IMR-90 (cell line): ENCODE measurements at regions not wholly inside any gene's neighbourhood (a gene's known extent, or its start where the extent isn't known, plus 50 kb on each side); places are given as distances from the start of the nearest gene placed in this dataset.

Experiments used
- ATAC-seq: fragments of 200-7000 bp; cut with Tn5 transposase; 2 replicates; pipeline ENCODE4 v1.9.1; 2020; ENCODE audit warnings: low read depth, mild to moderate bottlenecking, moderate library complexity
- BruUV-seq: library from RNA; stranded (reverse); fragments of 400-500 nt; replicated peaks from 2 replicates; lab custom pipeline; 2021; lab: Mats Ljungman, UMichigan
- CTCF ChIA-PET: fragments of 300-600 bp; formaldehyde crosslinking; extraction: SDS; loops from one replicate; lab custom pipeline; 2021; ENCODE audit warnings: antibody characterized with exemption; lab: Yijun Ruan, JAX
- POLR2A ChIA-PET: fragments of 300-600 bp; sonication (Branson Sonifier 250); formaldehyde crosslinking; loops from one replicate; lab custom pipeline; 2022; ENCODE audit warnings: antibody characterized with exemption; ENCODE audit not compliant: unreplicated experiment; lab: Charles Lee
- DNase-seq: peaks from one replicate; pipeline ENCODE4 v3.0.0; 2013
- H2AFZ ChIP-seq: replicated peaks from 2 replicates; pipeline ENCODE3; 2013; ENCODE audit warnings: low read length, mild to moderate bottlenecking; ENCODE audit not compliant: poor library complexity
- H2AK5ac ChIP-seq: 2 replicates; pipeline ENCODE4 v1.6.1; 2013; ENCODE audit warnings: low read depth, low read length, inconsistent platforms
- H2AK9ac ChIP-seq: replicated peaks from 2 replicates; pipeline ENCODE3; 2013; ENCODE audit warnings: mild to moderate bottlenecking, low read depth, low read length, moderate library complexity; ENCODE audit not compliant: poor library complexity
- H2BK120ac ChIP-seq: 2 replicates; pipeline ENCODE4 v1.6.1; 2013; ENCODE audit warnings: low read depth, low read length, inconsistent platforms
- H2BK15ac ChIP-seq: 3 replicates; pipeline ENCODE4 v1.6.1; 2013; ENCODE audit warnings: low read depth, low read length, inconsistent platforms
- H2BK20ac ChIP-seq: 2 replicates; pipeline ENCODE4 v1.6.1; 2013; ENCODE audit warnings: low read depth, mild to moderate bottlenecking, inconsistent platforms, low read length, moderate library complexity
- H2BK5ac ChIP-seq: 2 replicates; pipeline ENCODE4 v1.6.1; 2013; ENCODE audit warnings: mild to moderate bottlenecking, low read depth, low read length, inconsistent platforms; ENCODE audit not compliant: poor library complexity, severe bottlenecking
- H3K14ac ChIP-seq: replicated peaks from 2 replicates; pipeline ENCODE4 v1.6.1; 2013; ENCODE audit warnings: low read depth, low read length, inconsistent platforms
- H3K18ac ChIP-seq: 2 replicates; pipeline ENCODE4 v1.6.1; 2013; ENCODE audit warnings: low read depth, low read length, control low read depth
- H3K23ac ChIP-seq: 2 replicates; pipeline ENCODE4 v1.6.1; 2013; ENCODE audit warnings: low read depth, low read length, inconsistent platforms
- H3K27ac ChIP-seq: 2 replicates; pipeline ENCODE4 v1.5.1; 2013; ENCODE audit warnings: mild to moderate bottlenecking, control low read depth, low read length; ENCODE audit not compliant: insufficient read depth
- H3K27me3 ChIP-seq: 2 replicates; pipeline ENCODE4 v1.6.1; 2013; ENCODE audit warnings: low read length; ENCODE audit not compliant: control insufficient read depth, insufficient read depth
- H3K36me3 ChIP-seq: 2 replicates; pipeline ENCODE4 v1.6.1; 2013; ENCODE audit warnings: low read length, mixed read lengths; ENCODE audit not compliant: control insufficient read depth, insufficient read depth
- H3K4ac ChIP-seq: 2 replicates; pipeline ENCODE4 v1.6.1; 2013; ENCODE audit warnings: low read depth, low read length, inconsistent platforms
- H3K4me1 ChIP-seq: 2 replicates; pipeline ENCODE4 v1.6.1; 2013; ENCODE audit warnings: low read length, mixed read lengths; ENCODE audit not compliant: control insufficient read depth, insufficient read depth
- H3K4me2 ChIP-seq: 2 replicates; pipeline ENCODE4 v1.6.1; 2013; ENCODE audit warnings: low read depth, mild to moderate bottlenecking, control low read depth, low read length, moderate library complexity
- H3K4me3 ChIP-seq: 2 replicates; pipeline ENCODE4 v1.5.1; 2013; ENCODE audit warnings: low read depth, mild to moderate bottlenecking, control low read depth, low read length, moderate library complexity; ENCODE audit not compliant: insufficient read depth
- H3K56ac ChIP-seq: 2 replicates; pipeline ENCODE4 v1.6.1; 2013; ENCODE audit warnings: low read length, inconsistent platforms; ENCODE audit not compliant: insufficient read depth; ENCODE audit errors: extremely low read depth
- H3K79me1 ChIP-seq, 2 experiments: 2 replicates each; pipeline ENCODE4 v1.6.1; 2013; ENCODE audit warnings: low read length in 2 of 2, inconsistent platforms in 1 of 2, low read depth in 1 of 2
- H3K9ac ChIP-seq: 2 replicates; pipeline ENCODE4 v1.6.1; 2013; ENCODE audit warnings: low read depth, low read length, control low read depth
- H3K9me1 ChIP-seq: 2 replicates; pipeline ENCODE4 v1.6.1; 2013; ENCODE audit warnings: low read length, inconsistent platforms; ENCODE audit not compliant: insufficient read depth
- H3K9me3 ChIP-seq: 2 replicates; pipeline ENCODE4 v1.6.1; 2013; ENCODE audit warnings: low read length; ENCODE audit not compliant: control insufficient read depth, insufficient read depth
- H4K20me1 ChIP-seq: 2 replicates; pipeline ENCODE4 v1.6.1; 2013; ENCODE audit warnings: low read length, inconsistent platforms; ENCODE audit not compliant: insufficient read depth
- H4K5ac ChIP-seq: 2 replicates; pipeline ENCODE4 v1.6.1; 2013; ENCODE audit warnings: mild to moderate bottlenecking, low read depth, low read length, control low read depth
- H4K8ac ChIP-seq, 2 experiments: 2 replicates each; pipeline ENCODE4 v1.6.1; 2013; ENCODE audit warnings: low read depth in 2 of 2, low read length in 2 of 2, control low read depth in 1 of 2, inconsistent platforms in 1 of 2
- H4K91ac ChIP-seq: 2 replicates; pipeline ENCODE4 v1.6.1; 2013; ENCODE audit warnings: low read depth, low read length, inconsistent platforms; ENCODE audit not compliant: insufficient read depth
- BHLHE40 ChIP-seq: fragments of 150-350 bp; IDR thresholded peaks from 2 replicates; pipeline ENCODE4 v1.6.1; 2016; ENCODE audit warnings: mild to moderate bottlenecking, low read depth, low read length
- CEBPB ChIP-seq: IDR thresholded peaks from 2 replicates; pipeline ENCODE4 v1.6.1; 2012; ENCODE audit warnings: low read depth, low read length, improper control_type of control experiment
- CHD1 ChIP-seq: IDR thresholded peaks from 2 replicates; pipeline ENCODE4 v1.6.1; 2012; ENCODE audit warnings: low read depth, low read length, improper control_type of control experiment
- FOS ChIP-seq: fragments of 150-350 bp; IDR thresholded peaks from 2 replicates; pipeline ENCODE4 v1.6.1; 2016; ENCODE audit warnings: low read depth, low read length
- MAZ ChIP-seq: IDR thresholded peaks from 2 replicates; pipeline ENCODE4 v1.6.1; 2012; ENCODE audit warnings: low read depth, mild to moderate bottlenecking, low read length, improper control_type of control experiment, moderate library complexity, borderline replicate concordance
- MXI1 ChIP-seq: IDR thresholded peaks from 2 replicates; pipeline ENCODE4 v1.6.1; 2012; ENCODE audit warnings: low read depth, mild to moderate bottlenecking, low read length, moderate library complexity, borderline replicate concordance
- NFE2L2 ChIP-seq: fragments of 150-350 bp; IDR thresholded peaks from 2 replicates; pipeline ENCODE4 v1.6.1; 2016; ENCODE audit warnings: low read depth, mild to moderate bottlenecking, low read length
- POLR2A ChIP-seq: IDR thresholded peaks from 2 replicates; pipeline ENCODE4 v1.6.1; 2012; ENCODE audit warnings: mild to moderate bottlenecking, low read depth, low read length
- RAD21 ChIP-seq: IDR thresholded peaks from 2 replicates; pipeline ENCODE4 v1.6.1; 2012; ENCODE audit warnings: low read length, improper control_type of control experiment
- RCOR1 ChIP-seq: IDR thresholded peaks from 2 replicates; pipeline ENCODE4 v1.6.1; 2012; ENCODE audit warnings: mild to moderate bottlenecking, low read length, improper control_type of control experiment; ENCODE audit not compliant: insufficient replicate concordance
- RFX5 ChIP-seq: IDR thresholded peaks from 2 replicates; pipeline ENCODE4 v1.8.0; 2012; ENCODE audit warnings: low read depth, mild to moderate bottlenecking, low read length, moderate library complexity
- SMC3 ChIP-seq: fragments of 150-350 bp; IDR thresholded peaks from 2 replicates; pipeline ENCODE4 v1.6.1; 2016; ENCODE audit warnings: low read depth, mild to moderate bottlenecking, antibody characterized with exemption, low read length, moderate library complexity
- WGBS, 2 experiments: methylation state at CpG; one replicate each; pipeline versions ENCODE4 v1.1.5 to v1.1.7; 2013; ENCODE audit warnings: missing lambda C conversion rate in 2 of 2; ENCODE audit not compliant: insufficient read length in 1 of 2; ENCODE audit errors: extremely low coverage in 2 of 2; 5-methylcytosine and 5-hydroxymethylcytosine counted together
- dilution Hi-C: fragments of 300-500 bp; cut with HindIII; formaldehyde crosslinking; loops from one replicate; pipeline ENCODE4 v1.14.3; 2018; ENCODE audit warnings: low sequenced_read_pairs; ENCODE audit not compliant: unreplicated experiment
- in situ Hi-C: fragments of 300-500 bp; cut with MboI; formaldehyde crosslinking; loops from 3 replicates; pipeline ENCODE4 v1.14.3; 2019; ENCODE audit warnings: low sequenced_read_pairs, inconsistent platforms, mixed read lengths
- intact Hi-C: fragments of 100-400 bp; cut with micrococcal nuclease; formaldehyde crosslinking; loops from 2 replicates; pipeline ENCODE4 v1.10.0; 2022
- TF ChIP-seq, protein P1 (sequence below): conservative IDR thresholded peaks from 2 replicates; pipeline ENCODE4 v1.5.1; 2012; ENCODE audit warnings: mild to moderate bottlenecking, low read depth, low read length, improper control_type of control experiment
- TF ChIP-seq, protein P2 (sequence below): fragments of 150-350 bp; IDR thresholded peaks from 2 replicates; pipeline ENCODE4 v1.6.1; 2016; ENCODE audit warnings: low read depth, mild to moderate bottlenecking, low read length, moderate library complexity, borderline replicate concordance

DNA sequence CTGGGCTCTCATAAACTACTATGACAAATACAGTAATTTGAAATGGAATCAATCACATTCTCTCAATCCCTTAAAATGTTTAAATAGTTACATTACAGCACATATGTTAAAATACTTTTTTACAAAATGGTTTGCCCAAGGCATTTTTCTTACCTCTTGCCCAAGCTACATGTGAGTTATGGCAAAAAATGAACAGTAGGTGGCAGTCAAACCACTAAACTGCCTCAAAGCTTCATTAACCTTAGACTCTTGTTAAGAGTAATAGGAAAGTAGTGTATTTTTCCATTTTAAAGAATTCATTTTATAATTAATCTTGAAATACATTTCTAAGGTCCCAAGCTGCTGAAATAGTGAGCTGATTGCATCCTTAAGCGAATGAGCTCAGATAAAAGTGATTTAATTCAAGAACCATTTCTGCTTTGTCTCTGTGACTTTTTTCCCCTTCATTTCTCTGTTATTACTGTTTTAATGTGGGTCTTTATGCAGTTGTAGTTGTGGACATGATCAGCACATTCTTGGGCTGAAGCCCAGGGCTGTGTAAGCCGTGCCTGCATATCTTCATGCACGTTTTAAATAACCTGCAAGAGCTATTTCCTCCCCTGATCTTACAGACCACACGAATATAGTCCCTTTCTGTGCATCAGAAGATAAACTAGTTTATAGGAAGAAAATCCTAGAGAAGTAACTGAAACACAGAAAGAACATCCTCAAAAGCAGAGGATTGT, 311.8 kb downstream of the LNPK start:
- no peaks in the 10 kb centered on the region for H3K79me1 ChIP-seq
- in situ Hi-C loops (no loop called here), intact Hi-C loops (loop anchor here (1.0 to 2.0 kb wide), 3 partner anchors 313 to 407 kb away; partner anchors contain the start of gene LNPK)

More for the DNA sequence above, 311.8 kb downstream of the LNPK start:
- Histone ChIP-seq H2BK15ac (no peak overlapping the region), H2BK20ac (no peak overlapping the region), H2AFZ (no peak overlapping the region), H3K9me1 (no peaks in the 10 kb centered on the region), H3K9me3 (no peaks in the 10 kb centered on the region), H2BK120ac (no peak overlapping the region), H3K56ac (no peak overlapping the region), H2AK5ac (no peak overlapping the region), H4K91ac (no peak overlapping the region), H3K23ac (no peak overlapping the region), H4K5ac (no peak overlapping the region), H3K14ac (no peak overlapping the region), H3K36me3 (no peaks in the 10 kb centered on the region), H3K27ac (no peak overlapping the region), H4K8ac (no peak overlapping the region), H3K4ac (no peak overlapping the region), H3K27me3 (peaks cover 2% of the 10 kb centered on the region), H2BK5ac (no peak overlapping the region), H3K4me1 (no peaks in the 10 kb centered on the region), H4K20me1 (no peaks in the 10 kb centered on the region), H3K4me3 (no peak overlapping the region), H3K18ac (no peak overlapping the region), H3K9ac (no peak overlapping the region), H2AK9ac (no peak overlapping the region), H3K4me2 (no peak overlapping the region)
- TF ChIP-seq, protein P1, sequence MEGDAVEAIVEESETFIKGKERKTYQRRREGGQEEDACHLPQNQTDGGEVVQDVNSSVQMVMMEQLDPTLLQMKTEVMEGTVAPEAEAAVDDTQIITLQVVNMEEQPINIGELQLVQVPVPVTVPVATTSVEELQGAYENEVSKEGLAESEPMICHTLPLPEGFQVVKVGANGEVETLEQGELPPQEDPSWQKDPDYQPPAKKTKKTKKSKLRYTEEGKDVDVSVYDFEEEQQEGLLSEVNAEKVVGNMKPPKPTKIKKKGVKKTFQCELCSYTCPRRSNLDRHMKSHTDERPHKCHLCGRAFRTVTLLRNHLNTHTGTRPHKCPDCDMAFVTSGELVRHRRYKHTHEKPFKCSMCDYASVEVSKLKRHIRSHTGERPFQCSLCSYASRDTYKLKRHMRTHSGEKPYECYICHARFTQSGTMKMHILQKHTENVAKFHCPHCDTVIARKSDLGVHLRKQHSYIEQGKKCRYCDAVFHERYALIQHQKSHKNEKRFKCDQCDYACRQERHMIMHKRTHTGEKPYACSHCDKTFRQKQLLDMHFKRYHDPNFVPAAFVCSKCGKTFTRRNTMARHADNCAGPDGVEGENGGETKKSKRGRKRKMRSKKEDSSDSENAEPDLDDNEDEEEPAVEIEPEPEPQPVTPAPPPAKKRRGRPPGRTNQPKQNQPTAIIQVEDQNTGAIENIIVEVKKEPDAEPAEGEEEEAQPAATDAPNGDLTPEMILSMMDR: peak; percentile 85
- 0 out of 2 replicates have a peak, but pooled peaks have one; percentile 19 for TF ChIP-seq POLR2A
- TF ChIP-seq RFX5: no peak
- no peak for TF ChIP-seq RCOR1
- TF ChIP-seq, protein P2, sequence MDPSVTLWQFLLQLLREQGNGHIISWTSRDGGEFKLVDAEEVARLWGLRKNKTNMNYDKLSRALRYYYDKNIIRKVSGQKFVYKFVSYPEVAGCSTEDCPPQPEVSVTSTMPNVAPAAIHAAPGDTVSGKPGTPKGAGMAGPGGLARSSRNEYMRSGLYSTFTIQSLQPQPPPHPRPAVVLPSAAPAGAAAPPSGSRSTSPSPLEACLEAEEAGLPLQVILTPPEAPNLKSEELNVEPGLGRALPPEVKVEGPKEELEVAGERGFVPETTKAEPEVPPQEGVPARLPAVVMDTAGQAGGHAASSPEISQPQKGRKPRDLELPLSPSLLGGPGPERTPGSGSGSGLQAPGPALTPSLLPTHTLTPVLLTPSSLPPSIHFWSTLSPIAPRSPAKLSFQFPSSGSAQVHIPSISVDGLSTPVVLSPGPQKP: no peak
- no peak for TF ChIP-seq FOS
- TF ChIP-seq CHD1: no peak
- TF ChIP-seq BHLHE40: no peak
- TF ChIP-seq MXI1: no peak
- TF ChIP-seq RAD21: peak; percentile 82
- TF ChIP-seq CEBPB: no peak
- peak; percentile 85 for TF ChIP-seq SMC3
- no peak for TF ChIP-seq NFE2L2
- no peak for TF ChIP-seq MAZ
- BruUV-seq: no TSS peak
- ChIA-PET CTCF (interaction anchor here (0.6 to 2.1 kb wide), 11 partner anchors 34 to 1639 kb away, joined by 3 to 9 read pairs (median 4); no protein-coding TSS in a partner anchor), POLR2A (no interaction called here)
- no CpG with 5 or more reads among the region's 4 CpGs for WGBS, 2 experiments
- dilution Hi-C loops: no loop called here
- peak; percentile 78 for DNase-seq
- ATAC-seq: peak; percentile 82
